GM12872 (cell line): ENCODE measurements at regions not wholly inside any gene's neighbourhood (a gene's known extent, or its start where the extent isn't known, plus 50 kb on each side); places are given as distances from the start of the nearest gene placed in this dataset.

Source experiments
- TF ChIP-seq, protein P1 (sequence below): IDR thresholded peaks from 3 replicates; pipeline ENCODE4 v1.5.1; 2011; ENCODE audit warnings: low read depth, mild to moderate bottlenecking, low read length, moderate library complexity; ENCODE audit not compliant: insufficient read depth

- TF ChIP-seq, protein P1, sequence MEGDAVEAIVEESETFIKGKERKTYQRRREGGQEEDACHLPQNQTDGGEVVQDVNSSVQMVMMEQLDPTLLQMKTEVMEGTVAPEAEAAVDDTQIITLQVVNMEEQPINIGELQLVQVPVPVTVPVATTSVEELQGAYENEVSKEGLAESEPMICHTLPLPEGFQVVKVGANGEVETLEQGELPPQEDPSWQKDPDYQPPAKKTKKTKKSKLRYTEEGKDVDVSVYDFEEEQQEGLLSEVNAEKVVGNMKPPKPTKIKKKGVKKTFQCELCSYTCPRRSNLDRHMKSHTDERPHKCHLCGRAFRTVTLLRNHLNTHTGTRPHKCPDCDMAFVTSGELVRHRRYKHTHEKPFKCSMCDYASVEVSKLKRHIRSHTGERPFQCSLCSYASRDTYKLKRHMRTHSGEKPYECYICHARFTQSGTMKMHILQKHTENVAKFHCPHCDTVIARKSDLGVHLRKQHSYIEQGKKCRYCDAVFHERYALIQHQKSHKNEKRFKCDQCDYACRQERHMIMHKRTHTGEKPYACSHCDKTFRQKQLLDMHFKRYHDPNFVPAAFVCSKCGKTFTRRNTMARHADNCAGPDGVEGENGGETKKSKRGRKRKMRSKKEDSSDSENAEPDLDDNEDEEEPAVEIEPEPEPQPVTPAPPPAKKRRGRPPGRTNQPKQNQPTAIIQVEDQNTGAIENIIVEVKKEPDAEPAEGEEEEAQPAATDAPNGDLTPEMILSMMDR = no peak
Measured at GRCh38 chr5:30581198-30581935, 612.1 kb upstream of the CDH6 start.

DNA sequence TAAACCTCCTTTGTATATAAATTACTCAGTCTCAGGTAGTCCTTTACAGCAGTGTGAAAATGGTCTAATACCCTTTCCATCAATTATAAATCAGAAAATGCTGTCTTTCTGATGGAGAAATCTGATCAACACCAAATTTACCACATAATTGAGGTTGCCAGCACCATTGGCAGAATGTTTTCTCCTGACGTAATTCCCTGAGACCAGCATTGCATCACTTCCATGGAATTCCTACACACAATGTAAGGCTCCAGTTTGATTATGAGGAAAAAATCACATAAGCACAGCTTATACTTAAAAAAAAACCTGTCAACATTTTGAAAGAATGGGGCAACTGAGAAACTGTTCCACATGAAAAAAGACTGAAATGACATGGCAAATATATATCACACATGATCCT lies 618.7 kb upstream of the CDH6 start:
- TF ChIP-seq, protein P1 = no peak

DNA sequence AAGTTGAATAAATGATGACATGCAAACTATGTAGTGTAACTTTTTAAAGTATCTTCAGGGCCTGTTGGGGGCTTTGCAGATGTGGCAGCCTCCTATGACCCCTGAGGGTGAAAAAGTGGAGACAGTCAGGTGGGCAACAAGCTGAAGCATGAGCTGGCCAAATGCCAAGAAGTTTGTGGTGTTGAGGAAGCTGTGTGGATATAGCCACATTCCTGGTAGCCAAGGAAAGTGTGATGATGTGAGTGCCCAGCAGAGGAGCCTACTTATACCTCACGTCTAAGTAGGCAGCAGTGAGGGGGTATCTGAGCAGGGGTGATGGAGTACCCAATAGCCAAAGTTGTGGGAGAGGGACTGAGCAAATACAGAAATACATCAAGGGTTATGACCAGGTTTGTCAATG lies 621.2 kb upstream of the CDH6 start:
- TF ChIP-seq, protein P1 = no peak

DNA sequence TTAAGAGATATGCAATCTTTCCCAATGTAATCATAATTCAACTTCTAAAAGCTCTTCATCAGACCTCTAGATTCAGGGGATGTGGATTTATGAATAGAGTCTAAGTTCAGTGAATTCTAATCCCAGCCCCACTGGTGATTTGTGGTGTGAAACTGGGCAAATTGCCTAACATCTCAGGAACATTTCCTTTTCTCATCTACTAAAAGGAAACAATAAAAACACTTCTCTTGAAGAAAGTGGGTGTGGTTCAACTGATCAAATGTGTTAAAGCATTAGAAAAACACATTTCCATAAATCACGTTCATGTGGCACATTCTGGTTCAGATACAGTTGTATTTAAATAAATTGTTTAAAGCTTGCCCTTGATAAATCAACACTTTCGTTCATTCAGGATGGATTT lies 631.7 kb upstream of the CDH6 start:
- TF ChIP-seq, protein P1 = no peak

DNA sequence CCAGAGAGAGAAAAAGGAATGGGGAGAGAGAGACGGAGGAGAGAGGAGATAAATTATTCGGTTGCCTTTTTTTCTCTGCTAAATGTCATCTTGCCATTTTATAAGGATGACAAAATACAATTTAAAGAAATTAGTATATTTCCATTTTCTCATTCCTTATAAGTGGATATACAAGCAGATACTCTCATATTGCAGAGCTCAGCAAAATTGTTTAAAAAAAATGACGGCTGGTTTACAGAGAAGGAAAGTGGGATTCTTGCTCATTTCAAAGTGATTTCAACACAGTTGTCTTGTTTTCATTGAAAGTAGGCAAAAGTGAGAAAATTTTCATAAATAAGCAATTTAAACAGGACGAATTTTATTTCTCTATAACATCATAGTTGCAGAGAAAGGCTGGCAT lies 641.9 kb upstream of the CDH6 start:
- TF ChIP-seq, protein P1 = no peak

- TF ChIP-seq, protein P1 = no peak
Measured at GRCh38 chr5:30548580-30549305, 644.7 kb upstream of the CDH6 start.

- TF ChIP-seq, protein P1 = no peak
Measured at GRCh38 chr5:30540150-30540549, 653.3 kb upstream of the CDH6 start.
